Stimulated activated CD8-positive, alpha-beta memory T cell treated with anti-CD3 and anti-CD28 coated beads, Interleukin-12 subunit alpha, Interleukin-12 subunit beta, amount 100 ng/mL, for 1 hour (primary cell): ENCODE measurements at regions not wholly inside any gene's neighbourhood (a gene's known extent, or its start where the extent isn't known, plus 50 kb on each side); places are given as distances from the start of the nearest gene placed in this dataset.

ENCODE experiments used
- DNase-seq: peaks from one replicate; pipeline ENCODE4 v3.0.0-alpha.2; 2020; ENCODE audit warnings: low read depth

- DNase-seq: no peak
These were observed 74.1 kb upstream of the SALL4 start for GRCh38 chr20:51876313-51876940.

DNA sequence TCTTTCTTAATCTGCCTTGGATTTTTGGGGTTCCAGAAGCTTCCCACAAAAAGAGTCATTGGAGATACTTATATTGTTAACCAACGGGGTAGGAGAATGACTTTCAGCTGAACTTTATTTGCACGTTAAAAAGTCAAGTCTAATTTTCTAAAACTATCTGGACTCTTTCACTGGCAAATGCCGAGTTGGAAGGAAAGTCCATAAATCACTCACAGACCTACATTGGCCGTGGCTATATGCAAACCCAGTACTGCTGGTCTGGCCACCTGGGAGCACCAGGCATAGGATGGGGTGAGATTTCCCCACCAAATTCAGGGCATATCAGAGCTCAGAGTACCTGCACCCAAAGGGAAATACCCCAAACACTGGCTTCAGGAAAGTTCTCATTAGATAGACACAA, 71.3 kb upstream of the SALL4 start:
- no peak for DNase-seq

- no peak for DNase-seq
These were observed 69.6 kb upstream of the SALL4 start for GRCh38 chr20:51871943-51872342.

DNA sequence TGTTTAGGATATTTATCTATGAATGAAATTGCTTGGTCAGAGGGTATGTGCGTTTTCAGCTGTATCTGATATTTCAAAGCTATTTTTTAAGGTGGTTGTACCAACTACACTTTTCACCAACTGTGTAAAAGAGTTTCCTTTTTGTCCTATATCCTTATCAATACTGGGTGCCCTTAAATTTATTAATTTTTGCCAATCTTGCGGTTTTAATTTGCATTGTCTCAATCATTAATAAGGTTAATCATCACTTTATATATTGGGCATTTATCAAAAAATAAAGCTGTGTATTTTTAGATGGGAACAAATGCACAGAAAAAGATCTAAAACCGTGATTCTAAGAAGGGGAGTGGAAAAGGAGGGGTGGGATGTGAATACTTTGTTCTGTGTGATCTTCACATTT, 66.7 kb upstream of the SALL4 start:
- no peak for DNase-seq

GRCh38 chr20:51867251-51867650, 64.9 kb upstream of the SALL4 start:
- no peak for DNase-seq

- no peak for DNase-seq
These were observed 62.6 kb upstream of the SALL4 start for GRCh38 chr20:51864967-51865366.

DNA sequence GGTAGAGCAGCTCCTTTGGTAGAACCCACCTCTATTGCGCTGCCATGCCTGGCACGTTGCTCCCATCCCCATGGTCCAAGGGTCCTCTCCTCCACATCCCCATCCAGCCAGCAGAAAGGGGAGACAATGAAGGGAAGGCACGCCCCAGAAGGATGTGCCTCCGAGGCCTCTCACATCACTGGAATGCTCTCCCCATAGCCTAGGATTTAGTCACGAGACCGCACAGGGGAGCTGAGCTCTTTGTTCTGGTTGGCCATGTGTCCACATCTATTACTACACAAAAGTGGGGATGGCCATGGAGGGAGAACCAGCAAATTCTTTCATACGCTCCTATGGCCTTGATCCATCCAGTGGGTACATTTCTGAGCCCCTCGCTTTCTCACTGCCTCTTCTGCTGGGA, 60.5 kb upstream of the SALL4 start:
- no peak for DNase-seq

- no peak for DNase-seq
These were observed 59.6 kb upstream of the SALL4 start for GRCh38 chr20:51861726-51862466.

- DNase-seq: no peak
These were observed 58.0 kb upstream of the SALL4 start for GRCh38 chr20:51860111-51860882.

DNA sequence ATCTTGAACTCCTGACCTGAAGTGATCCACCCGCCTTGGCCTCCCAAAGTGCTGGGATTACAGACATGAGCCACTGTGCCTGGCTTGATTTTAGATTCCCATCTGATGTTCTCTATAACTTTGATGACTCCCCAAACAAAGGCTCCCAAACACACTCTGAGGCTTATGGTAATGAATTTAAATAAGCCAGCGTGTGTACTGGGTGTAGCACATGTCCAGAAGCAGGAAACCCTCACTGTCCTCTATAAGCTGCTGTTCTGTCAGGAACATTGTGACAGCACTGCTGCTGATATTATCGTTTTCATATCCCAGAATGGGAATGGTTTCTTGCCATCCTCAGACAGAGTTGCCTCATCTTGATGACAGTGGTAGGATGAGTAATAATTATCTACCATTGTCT, 54.1 kb upstream of the SALL4 start:
- no peak for DNase-seq

DNA sequence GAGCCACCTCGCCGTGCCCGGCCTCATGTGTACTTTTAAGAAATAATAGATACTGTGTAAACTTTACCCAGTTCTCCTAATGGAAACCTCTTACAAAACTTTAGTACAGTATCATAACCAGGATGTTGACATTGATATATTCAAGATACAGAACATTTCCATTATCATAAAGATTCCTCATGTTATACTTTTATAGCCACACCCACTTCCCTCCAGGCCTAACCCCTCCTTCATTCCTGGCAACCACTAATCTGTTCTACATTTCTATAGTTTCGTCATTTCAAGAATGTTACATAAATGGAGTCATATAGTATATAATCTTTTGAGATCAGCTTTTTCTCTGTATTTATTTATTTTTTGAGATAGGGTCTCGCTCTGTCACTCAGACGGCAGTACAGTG, 52.6 kb upstream of the SALL4 start:
- DNase-seq: no peak
